NCI-H1092 (cell line): ENCODE measurements at regions not wholly inside any gene's neighbourhood (a gene's known extent, or its start where the extent isn't known, plus 50 kb on each side); places are given as distances from the start of the nearest gene placed in this dataset.
"Not testable (repeated sequence)": the region's sequence is repeated elsewhere in the genome, so short reads cannot be mapped to it uniquely, and the experiment has no call there.

Experiments used
- DNase-seq: peaks from one replicate; lab custom pipeline; 2025; lab: John Stamatoyannopoulos, UW

GRCh38 chr6:19547507-19547906 is 289.7 kb upstream of the ID4 start:
- DNase-seq = no peak

GRCh38 chr6:19549109-19549508 is 288.1 kb upstream of the ID4 start:
- DNase-seq = no peak

GRCh38 chr6:19550380-19550779 is 286.8 kb upstream of the ID4 start:
- no peak for DNase-seq

GRCh38 chr6:19551611-19552010 is 285.6 kb upstream of the ID4 start:
- DNase-seq = no peak

- DNase-seq = no peak
Observed at GRCh38 chr6:19552076-19552475, 285.1 kb upstream of the ID4 start.

GRCh38 chr6:19552588-19552987 is 284.6 kb upstream of the ID4 start:
- DNase-seq = no peak

- peak; percentile 89 for DNase-seq
Observed at GRCh38 chr6:19554356-19555225, 282.6 kb upstream of the ID4 start.

- no peak for DNase-seq
Observed at GRCh38 chr6:19557191-19557590, 280.0 kb upstream of the ID4 start.

GRCh38 chr6:19558201-19558600 is 279.0 kb upstream of the ID4 start:
- no peak for DNase-seq

GRCh38 chr6:19558934-19559333 is 278.2 kb upstream of the ID4 start:
- DNase-seq = no peak

- DNase-seq = no peak
Observed at GRCh38 chr6:19562468-19562867, 274.7 kb upstream of the ID4 start.

GRCh38 chr6:19569563-19569962 is 267.6 kb upstream of the ID4 start:
- no peak for DNase-seq

- DNase-seq = no peak
Observed at GRCh38 chr6:19571176-19571575, 266.0 kb upstream of the ID4 start.

- DNase-seq = no peak
Observed at GRCh38 chr6:19578481-19578880, 258.7 kb upstream of the ID4 start.

- not testable (repeated sequence) for DNase-seq
Observed at GRCh38 chr6:19584207-19584606, 253.0 kb upstream of the ID4 start.

- no peak for DNase-seq
Observed at GRCh38 chr6:19587238-19587942, 249.8 kb upstream of the ID4 start.

GRCh38 chr6:19590501-19591131 is 246.6 kb upstream of the ID4 start:
- DNase-seq = no peak

GRCh38 chr6:19597809-19598320 is 239.3 kb upstream of the ID4 start:
- DNase-seq = no peak

- DNase-seq = no peak
Observed at GRCh38 chr6:19599796-19600464, 237.2 kb upstream of the ID4 start.

- no peak for DNase-seq
Observed at GRCh38 chr6:19602434-19603013, 234.6 kb upstream of the ID4 start.

GRCh38 chr6:19603721-19604120 is 233.4 kb upstream of the ID4 start:
- DNase-seq = no peak

GRCh38 chr6:19605624-19606023 is 231.5 kb upstream of the ID4 start:
- no peak for DNase-seq
